ENCODE measurements at regions not wholly inside any gene's neighbourhood (a gene's known extent, or its start where the extent isn't known, plus 50 kb on each side); places are given as distances from the start of the nearest gene placed in this dataset.

GRCh38 chr12:34292736-34293625, 270.7 kb downstream of the ALG10 start:
- DNase-seq = no peak

DNA sequence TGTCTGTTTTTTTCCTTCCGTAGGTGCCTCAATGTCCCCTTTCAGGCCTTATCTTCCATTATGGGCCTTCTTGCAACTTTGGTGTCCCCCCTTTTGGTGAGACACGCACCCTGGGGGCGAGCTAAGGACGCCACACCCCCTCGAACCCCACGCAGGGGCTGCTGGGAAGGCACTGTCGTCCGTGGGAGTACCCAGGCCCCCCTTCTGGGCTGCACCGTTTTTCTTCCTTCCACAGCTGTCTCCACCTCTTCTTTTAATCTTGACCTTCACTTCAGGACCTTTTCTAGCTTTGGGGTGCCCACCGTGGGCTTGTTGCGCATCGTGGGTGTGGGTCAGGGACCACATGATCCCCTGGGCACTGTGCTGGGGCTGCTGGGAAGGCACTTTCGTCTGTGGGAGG, 271.8 kb downstream of the ALG10 start:
- no peak for DNase-seq

- DNase-seq = no peak
These were observed 272.5 kb downstream of the ALG10 start for GRCh38 chr12:34294671-34295365.

GRCh38 chr12:34295366-34296142, 273.3 kb downstream of the ALG10 start:
- DNase-seq = no peak

- no peak for DNase-seq
These were observed 274.1 kb downstream of the ALG10 start for GRCh38 chr12:34296143-34297041.

DNA sequence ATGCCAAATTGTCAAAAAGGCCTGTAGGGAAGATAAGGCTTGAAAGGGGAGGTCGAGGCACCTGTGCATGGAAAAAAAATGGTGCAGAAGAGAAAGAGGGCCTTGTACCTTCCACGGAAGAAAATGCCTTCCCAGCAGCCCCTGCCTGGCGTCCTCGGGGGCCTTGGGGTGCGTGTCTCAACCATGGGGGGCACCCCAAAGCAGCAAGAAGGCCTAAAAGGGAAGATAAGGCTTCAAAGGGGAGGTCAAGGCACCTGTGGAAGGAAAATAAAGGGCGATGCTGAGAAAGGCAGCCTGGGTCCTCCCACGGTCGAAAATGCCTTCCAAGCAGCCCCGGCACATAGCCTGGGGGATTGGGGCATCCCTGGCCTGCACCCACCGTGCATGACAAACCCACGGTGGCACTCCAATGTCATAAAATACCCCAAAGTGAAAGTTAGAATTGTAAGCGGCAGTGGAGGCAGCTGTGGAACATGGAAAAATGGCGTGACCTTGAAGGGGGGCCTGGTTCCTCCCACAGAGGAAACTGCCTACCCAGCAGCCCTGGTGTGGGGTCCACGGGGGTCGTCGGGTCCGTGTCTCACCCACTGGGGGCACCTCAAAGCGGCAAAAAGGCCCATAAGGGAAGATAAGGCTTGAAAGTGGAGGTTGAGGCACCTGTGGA, 275.0 kb downstream of the ALG10 start:
- DNase-seq = no peak

DNA sequence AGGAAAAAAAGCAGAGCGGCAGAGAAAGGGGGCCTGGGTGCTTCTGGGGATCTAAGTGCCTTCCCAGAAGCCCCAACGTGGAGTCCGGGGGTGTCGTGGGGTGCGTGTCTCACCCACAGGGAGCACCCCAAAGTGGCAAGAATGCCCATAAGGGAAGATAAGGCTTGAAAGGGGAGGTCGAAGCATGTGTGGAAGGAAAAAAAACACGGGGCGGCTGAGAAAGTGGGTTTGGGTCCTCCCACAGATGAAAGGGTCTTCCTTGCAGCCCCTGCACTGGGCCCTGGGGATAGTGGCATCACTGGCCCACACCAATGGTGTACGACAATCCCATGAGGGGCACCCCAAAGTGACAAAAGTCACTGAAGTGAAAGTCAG, 275.5 kb downstream of the ALG10 start:
- no peak for DNase-seq

DNA sequence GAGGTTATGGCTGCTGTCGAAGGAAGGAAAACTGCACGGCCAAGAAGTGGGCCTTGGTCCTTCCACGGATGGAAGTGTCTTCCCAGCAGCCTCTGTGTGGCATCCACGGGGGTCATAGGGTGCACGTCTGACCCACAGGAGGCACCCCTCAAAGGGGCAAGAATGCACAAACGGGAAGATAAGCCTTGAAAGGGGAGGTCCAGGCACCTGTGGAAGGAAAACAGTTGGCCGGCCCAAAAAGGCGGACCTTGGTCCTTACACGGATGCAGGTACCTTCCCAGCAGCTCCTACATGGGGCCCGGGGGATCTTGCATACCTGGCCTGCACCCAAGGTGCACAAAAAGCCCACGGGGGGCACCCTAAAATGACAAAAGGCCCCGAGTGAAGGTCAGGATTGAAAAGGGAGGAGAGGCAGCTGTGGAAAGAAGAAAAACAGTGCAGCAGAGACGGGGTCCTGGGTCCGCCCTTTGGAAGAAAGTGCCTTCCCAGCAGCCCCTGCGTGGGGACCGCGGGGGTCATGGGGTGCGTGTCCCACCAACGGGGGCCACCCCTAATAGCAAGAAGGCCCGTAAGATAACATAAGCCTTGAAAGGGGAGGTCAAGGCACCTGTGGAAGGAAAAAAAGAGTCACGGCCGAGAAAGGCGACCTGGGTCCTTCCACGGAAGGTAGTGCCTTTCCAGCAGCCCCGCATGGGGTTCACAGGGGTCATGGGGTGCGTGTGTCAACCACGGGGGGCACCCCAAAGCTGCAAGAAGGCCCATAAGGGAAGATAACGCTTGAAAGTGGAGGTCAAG, 276.1 kb downstream of the ALG10 start:
- DNase-seq = no peak

- no peak for DNase-seq
These were observed 276.9 kb downstream of the ALG10 start for GRCh38 chr12:34298971-34299801.

- no peak for DNase-seq
These were observed 277.5 kb downstream of the ALG10 start for GRCh38 chr12:34299802-34300193.

- no peak for DNase-seq
These were observed 278.3 kb downstream of the ALG10 start for GRCh38 chr12:34300376-34301250.

DNA sequence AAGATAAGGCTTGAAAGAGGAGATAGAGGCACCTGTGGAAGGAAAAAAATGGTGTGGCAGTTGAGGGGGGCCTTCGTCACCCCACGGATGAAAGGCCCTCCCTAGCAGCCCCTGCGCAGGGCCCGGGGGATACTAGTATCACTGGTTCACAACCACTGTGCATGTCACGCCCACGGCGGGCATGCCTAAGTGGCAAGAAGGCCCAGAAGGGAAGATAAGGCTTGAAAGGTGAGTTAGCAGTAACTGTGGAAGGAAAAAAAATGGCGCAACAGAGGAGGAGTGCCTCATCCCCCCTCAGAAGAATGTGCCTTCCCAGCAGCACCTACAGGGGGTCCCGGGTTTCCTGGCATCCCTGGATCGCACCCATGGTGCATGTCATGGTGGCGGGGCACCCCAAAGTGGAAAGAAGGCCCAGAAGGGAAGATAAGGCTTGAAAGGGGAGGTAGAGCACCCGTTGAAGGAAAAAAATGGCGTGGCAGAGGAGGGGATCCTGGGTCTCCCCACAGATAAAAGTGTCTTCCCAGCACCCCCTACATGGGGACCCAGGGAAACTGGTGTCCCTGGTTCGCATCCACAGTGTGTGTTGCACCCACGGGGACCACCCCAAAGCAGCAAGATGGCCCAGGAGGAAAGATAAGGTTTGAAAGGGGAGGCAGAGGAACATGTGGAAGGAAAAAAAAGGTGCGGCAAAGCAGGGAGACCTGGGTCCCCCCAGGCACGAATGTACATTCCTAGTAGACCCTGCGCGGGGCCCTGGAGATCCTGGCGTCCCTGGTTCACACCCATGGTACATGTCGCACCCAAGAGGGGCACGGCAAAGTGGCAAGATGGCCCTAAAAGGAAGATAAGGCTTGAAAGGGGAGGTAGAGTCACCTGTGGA, 279.2 kb downstream of the ALG10 start:
- DNase-seq = no peak

DNA sequence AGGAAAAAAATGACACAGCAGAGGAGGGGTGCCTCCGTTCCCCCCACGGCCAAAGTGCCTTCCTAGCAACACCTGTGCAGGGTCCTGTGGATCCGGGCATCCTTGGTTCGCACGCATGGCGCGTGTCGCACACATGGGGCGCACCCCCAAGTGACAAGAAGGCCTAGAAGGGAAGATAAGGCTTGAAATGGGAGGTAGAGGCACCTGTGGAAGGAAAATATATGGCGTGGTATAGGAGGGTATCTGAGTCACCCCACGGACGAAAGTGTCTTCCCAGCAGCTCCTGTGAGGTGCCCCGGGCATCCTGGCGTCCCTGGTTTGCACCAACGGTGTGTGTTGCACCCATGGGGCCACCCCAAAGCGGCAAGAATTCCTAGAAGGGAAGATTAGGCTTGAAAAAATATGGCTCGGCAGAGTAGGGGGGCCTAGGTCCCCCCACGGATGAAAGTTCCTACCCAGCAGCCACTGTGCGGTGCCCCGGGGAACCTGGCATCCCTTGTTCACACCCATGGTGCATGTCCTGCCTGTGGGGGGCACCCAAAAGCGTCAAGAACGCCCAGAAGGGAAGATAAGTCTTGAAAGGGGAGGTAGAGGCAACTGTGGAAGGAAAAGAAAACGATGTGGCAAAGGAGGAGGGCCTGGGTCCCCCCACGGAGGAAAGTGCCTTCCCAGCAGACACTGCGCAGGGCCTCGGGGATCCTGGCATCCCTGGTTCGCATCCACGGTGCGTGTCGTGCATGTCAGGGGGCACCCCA, 280.0 kb downstream of the ALG10 start:
- DNase-seq = no peak

- no peak for DNase-seq
These were observed 281.0 kb downstream of the ALG10 start for GRCh38 chr12:34303091-34303870.

DNA sequence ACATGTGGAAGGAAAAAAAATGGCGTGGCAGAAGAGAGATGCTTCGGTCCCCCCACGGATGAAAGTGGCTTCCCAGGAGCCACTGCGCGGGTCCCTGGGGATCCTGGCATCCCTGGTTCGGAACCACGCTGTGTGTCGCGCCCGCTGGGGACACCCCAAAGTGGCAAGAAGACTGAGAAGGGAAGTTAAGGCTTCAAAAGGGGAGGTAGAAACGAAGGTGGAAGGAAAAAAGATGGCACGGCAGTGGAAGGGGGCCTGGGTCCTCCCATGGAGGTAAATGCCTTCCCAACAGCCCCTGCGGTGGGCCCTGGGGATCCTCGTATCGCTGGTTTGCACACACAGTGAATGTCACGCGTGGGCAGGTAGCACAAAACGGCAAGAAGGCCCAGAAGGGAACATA, 281.7 kb downstream of the ALG10 start:
- DNase-seq = no peak

- no peak for DNase-seq
These were observed 282.2 kb downstream of the ALG10 start for GRCh38 chr12:34304546-34304945.

Measured in NCI-H524 (cell line).